Kasumi-1 (cell line): ENCODE measurements at regions not wholly inside any gene's neighbourhood (a gene's known extent, or its start where the extent isn't known, plus 50 kb on each side); places are given as distances from the start of the nearest gene placed in this dataset.
"Not testable (repeated sequence)": the region's sequence is repeated elsewhere in the genome, so short reads cannot be mapped to it uniquely, and the experiment has no call there.

Experiments used
- DNase-seq, 2 experiments: peaks; one replicate each; lab custom pipeline; 2025; lab: John Stamatoyannopoulos, UW

DNA sequence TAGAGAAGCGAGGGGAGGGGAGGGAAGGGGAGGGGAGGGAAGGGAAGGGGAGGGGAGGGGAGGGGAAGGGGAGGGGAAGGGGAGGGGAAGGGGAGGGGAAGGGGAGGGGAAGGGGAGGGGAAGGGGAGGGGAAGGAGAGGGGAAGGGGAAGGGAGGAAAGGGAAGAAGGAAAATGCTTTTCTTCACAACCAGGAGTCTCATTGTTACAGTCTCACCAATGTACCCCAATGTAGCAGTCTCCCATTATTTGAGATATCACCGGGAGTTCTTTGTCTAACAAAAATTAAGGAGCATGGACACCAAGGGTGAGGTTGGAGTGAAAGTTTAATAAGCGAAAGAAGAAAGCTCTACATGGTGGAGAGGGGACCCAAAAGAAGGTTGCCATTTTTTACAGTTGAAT is 1148.0 kb upstream of the ACVR2A start:
- DNase-seq = not testable (repeated sequence)

DNA sequence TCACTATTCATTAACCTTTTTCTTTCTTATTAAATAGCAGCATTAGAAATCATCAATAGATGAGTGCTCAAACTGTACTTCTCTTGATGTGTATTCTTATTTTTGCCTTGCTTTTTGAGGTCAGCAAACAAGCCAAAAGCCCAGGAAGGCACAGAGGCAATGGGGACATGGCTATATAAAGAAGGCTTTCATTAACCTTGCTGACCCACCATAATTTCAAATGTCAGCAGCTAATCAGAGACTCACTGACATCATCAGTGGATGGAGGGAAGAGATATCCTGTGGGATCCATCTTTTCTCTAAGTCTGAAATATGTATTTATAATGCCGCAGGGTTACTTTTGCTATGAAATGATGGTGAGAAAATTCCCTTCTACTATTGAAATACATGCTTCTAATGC is 1162.8 kb upstream of the ACVR2A start:
- DNase-seq = no peak

DNA sequence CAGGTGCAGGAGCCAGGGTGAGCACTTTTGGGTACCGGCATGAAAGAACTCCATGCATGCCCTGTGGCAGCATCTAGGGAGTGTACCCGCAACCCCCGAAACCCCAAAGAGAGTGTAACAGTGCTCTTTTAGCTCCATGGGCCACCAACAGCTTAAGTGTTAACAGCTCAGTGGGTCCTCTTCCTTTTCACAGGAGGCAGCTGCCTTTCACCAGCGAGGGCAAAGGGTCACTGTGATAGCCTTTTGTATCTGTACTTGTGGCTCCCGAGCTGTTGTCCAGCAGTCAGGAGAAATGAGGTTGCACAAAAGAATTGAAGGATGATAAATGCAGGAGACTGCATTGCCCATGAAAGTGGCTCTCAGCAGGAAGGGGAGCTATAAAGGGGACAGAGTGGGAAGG is 1166.3 kb upstream of the ACVR2A start:
- DNase-seq = no peak

DNA sequence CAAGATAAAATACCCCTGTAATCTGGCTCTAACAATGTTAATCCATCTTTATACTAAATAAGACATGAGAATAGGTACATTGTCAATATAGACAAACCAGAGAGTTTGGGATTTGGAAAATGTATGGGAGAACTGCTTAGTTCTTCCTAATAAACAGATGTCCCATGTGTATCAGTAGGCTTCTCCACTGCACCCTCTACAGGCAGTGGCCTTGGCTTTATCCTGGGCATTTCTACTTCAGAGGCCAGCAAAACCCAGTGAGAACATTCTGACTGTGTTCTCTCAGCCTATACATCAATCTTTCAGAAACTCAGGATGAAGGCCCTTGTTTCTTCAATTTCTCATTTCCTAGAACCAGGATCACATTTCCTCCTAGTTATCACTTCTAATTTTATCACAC is 1167.5 kb upstream of the ACVR2A start:
- DNase-seq = no peak

DNA sequence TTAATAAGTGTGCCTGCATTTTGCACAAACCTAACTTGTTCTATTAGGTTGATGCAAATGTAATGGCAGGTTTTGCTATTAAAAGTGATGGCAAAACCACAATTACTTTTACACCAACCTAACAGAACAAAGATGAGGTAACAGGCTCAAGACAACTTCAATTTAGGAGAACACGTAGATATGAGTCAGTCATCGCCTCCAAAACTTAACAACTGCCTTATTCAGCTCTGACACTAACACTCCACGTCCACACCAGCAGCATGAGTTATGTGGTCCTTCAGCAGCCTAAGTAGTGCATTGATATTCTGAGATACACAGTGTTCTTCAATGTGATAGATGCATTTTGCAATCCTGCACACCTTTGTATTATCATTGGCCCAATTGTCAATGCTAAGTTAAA is 1175.1 kb upstream of the ACVR2A start:
- no peak for DNase-seq

DNA sequence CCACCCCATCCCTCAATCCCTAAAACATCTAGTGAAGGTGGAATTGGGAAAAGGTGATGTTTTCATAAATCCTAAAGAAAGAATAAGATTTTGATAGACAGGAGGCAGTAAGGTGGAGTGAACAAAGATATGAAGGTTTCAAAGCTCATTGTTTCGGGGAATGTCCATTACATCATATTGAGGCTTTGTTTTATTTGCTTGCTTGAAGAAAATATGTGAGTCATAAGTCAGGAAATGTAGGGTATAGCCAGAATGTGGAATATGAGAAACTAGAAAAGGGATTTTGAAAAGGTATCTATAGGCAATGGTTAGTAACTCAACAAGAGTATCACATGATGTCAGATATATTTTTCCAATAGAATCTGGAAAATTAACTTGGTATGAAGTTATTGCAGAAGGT is 1178.5 kb upstream of the ACVR2A start:
- no peak for DNase-seq

DNA sequence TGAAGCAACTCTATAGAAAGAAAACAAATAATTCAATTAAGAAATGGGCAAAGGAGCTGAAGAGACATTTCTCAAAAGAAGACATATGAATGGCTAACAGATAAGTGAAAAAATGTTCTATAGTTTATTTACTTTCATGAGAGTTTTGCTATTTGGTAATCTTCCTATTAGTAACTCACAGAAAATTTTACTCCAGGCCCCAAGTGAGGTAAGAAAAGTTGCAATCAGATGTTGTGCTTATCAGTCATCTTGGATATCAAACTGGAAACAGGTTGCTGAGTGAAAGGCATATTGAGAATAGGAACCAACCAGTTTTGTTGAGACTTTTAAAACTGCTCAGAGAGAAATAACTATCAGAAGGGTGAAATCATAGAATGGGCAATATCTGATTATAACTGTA is 1179.0 kb upstream of the ACVR2A start:
- DNase-seq = no peak

DNA sequence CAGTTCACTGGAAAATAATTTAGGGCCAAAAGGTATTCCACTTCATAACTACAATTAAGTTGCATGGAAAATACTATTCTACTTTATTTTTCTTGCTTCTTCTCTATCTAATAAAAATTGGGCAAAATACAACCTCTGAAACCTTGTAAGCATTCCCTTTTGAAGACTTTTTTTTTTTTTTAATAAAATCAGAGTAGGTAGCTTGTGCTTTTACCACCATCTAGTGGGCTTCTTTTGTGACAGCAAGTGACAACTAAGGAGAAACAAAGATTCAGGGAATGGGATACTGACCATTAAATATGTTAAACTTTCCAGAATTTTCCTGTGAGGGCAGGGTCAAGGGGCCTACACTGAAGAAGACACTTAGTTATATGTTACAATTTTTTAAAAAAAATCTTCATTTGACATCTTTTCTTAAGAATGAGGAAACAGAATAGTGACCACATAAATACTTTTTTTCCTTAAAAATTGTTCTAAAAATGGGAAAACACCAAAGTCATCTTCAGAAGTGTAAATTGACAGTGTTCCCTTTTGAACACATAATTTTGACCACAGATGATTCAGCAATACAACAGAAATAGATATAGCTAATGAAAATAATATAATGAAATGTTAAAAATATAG is 1183.2 kb upstream of the ACVR2A start:
- peak; percentile 66 to 77 for DNase-seq

DNA sequence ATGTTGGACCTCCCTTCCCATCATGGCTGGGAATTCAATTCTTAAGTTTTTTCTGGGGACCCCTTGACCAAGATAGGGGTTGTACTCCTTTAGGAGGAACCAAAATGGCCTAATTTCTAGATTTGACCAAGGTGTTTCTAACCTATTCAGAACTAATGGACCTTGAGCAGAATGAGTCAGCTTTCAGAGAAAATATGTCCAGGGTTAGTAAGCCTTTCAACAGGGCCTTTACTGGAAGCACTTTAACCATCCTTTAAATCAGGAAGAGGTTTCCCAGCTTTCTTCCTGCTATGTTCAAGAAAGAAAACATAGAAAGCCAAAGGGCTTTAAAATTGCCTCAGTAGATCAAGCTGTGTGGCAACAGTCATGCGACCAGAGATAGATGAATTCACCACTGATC is 1184.9 kb upstream of the ACVR2A start:
- no peak for DNase-seq

DNA sequence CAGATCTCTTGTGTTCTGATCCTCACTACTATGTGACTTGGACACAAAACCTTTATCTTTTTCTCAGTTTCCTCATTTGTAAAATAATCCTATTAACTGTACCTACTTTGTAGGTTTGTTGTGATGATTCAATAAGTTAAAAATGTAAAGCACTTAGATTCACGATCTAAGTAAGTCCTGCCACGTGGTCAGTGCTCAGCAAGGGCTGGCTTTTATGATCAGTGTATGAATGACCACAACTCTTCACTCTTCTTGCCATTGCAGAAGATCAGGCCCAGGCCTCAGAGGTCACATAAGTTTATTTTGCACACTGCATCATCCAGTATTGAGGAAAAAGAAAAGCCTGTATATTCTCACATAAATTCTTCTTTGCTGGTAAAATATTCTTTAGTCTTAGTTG is 1192.5 kb upstream of the ACVR2A start:
- no peak for DNase-seq

DNA sequence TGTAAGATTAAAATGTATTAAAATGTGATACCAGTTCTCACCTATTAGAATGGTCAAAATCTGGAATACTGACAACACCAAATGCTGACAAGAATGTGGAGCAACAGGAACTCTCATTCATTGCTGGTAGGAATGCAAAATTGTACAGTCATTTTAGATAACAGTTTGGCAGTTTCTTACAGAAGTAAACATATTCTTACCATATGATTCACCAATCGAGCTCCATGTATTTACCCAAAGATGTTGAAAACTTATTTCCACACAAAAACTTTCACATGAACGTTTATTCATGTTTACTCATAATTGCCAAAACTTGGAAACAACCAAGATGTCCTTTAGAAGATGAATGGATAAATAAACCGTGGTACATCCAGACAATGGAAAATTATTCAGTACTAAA is 1193.5 kb upstream of the ACVR2A start:
- no peak for DNase-seq

DNA sequence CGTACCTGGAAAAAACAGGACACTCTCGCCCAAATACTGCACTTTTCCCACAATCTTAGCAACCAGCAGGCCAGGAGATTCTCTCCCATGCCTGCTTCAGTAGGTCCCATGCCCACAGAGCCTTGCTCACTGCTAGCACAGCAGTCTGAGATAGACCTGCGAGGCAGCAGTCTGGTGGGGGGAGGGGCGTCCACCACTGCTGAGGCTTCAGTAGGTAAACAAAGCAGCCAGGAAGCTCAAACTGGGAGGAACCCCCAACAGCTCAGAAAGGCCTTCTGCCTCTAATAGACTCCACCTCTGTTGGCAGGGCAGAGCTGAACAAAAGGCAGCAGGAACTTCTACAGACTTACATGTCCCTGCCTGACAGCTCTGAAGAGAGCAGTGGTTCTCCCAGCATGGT is 1202.8 kb upstream of the ACVR2A start:
- no peak for DNase-seq

DNA sequence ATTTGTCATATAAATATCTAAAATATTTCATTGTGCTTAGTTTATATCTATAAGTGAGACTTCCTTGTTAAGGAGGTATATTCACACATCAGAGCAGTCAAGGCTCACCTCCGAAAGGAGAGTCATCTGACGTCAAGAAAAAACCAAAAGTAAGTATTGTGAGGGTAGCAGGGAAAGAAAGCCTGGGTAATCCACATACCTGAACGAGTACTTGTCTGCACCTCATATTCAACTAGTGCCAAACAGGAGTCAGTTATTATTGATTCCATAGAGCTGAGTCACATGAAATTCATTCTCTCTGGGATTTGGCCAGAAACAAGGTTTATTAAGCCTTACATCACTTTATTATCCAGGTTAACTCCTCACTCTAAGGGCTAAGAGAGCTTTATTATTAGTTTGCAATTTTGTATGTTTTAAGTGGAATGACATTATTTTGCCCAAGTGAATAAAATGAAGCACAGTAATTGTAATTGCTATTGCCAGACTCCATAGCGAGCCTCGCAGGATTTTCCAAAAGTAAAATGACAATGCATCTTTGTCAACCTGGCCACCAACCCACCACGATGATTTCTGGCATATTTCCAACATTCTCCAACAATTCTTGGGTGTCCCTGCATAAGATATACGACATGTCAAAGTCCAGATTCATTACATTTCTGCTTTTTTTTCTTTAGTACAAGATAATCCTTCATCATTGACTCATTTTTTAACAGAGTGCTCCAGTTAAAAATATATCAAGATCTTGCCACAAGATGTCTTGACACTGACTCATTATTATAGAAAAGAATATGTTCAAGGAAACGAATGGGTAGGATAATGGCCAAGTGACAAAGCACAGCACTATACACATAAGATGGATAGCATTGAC is 1210.4 kb upstream of the ACVR2A start:
- DNase-seq = no peak

DNA sequence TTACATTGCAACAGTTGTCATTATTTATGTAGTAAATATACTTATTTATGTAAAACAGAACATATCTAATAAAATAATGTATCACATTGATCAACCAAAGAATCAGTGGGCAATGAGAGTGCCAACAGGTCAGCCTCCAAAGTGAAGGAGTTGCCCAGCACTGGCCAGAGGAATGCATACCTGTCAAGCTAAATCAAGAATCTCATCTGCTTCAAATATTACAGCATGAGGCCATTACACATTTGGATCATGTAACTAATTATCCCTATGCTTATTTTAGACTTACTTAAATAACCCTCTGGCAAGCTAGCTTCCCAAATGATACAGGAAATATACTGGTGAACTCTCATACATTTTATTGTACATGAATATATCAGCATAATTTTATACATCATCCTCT is 1211.7 kb upstream of the ACVR2A start:
- DNase-seq = no peak

DNA sequence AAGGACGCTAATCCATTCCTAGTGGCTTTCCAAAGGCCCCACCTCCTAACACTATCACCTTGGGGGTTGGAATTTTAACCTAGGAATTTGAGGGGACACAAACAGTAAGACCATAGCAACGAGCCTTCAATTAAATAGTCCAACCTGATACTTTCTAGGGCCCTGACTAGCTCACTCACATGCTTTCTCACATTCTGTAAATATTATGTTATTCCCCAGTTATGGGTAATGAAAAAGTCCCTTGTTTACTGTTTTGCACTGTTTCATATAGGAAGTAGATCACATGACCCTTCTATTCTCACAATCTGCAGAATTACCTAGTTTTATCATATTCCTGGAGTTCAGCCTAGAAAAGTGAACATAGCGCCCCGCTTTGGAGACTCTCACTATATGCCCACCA is 1212.1 kb upstream of the ACVR2A start:
- DNase-seq = no peak

DNA sequence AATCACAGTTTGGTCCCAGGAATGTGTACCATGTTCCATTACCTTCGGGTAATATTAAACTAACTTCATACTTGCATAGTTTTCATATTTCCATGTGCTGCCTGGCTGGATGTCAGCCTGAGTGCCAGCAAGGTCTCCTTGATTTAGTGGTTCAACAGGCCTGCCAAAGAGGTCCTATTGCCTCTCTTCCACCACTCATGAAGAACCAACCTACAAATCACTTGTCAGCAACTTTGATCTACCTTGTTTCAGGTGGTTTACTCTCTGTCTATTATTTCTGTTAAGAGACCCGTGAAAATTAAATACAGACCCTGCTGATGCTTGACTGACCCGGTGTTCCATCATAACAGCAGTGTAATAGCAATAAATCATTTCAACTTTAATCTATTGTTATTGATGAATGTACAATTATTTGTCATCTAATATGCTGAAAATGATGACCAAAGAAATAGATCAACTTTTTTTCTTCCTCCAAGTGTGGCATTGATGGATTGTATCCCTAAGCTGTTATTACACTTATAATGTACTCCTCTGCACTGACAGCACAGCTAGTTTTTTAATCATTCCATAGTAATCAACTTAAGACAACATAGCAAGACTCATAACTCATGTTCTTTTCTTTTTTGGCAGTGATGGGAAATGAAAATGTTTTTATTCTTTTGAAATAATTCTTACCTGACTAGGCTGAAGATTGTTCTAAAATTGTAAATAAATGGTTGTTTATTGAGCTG is 1220.2 kb upstream of the ACVR2A start:
- no peak for DNase-seq

DNA sequence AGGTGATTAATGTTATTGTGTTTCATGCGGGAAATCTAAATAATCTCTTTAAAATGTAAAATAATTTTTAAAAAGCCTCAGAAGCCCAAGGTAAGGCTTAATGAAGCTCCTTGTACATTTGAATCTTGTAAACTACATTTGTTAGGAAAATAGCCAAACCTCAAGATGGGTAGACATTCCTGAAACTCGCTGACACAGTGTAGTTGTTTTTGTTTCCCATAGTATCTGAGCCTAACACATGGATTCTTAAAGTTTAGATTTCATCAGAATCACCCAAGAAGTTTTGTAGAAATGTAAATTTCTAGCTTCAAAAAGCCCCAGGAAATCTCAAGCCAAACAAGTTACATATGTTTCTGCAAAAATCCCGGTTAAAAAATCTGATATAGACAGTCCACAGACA is 1221.1 kb upstream of the ACVR2A start:
- DNase-seq = no peak

DNA sequence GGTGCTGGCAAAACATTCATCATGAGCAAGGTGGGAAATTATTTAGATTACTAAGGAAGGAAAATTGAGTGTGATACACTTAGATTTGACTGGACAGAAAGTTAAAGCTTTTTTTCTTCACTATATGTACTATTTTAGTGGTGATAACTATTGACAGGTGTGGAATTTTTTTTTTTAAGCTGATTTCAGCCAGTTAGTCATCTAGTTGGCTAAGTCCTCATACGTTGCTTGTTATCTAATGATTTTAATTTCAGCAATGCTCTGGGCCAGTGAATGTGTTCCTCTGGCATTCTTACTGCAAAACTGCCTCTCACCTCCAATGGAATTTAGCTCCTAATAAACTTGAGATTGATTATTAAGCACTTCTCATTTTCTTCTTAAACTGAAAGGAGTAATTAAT is 1223.2 kb upstream of the ACVR2A start:
- no peak for DNase-seq

DNA sequence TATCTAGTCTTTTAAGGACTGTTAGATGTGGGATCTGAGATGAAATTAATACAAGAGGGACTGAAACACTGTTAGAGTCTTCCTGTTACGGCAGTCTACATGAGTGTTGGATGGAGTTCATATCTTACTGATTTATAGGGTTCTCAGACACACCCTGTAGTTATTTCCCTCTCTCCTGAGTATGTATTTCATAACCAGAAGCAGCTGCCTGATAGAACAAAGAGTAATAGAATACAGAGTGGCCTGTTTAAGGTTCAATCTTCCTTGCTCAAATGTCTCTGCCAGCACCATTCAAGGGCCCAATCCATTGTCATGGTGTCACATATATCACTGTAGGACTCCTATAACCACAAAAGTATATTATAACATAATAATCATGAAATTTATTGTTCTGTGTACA is 1229.1 kb upstream of the ACVR2A start:
- no peak for DNase-seq

DNA sequence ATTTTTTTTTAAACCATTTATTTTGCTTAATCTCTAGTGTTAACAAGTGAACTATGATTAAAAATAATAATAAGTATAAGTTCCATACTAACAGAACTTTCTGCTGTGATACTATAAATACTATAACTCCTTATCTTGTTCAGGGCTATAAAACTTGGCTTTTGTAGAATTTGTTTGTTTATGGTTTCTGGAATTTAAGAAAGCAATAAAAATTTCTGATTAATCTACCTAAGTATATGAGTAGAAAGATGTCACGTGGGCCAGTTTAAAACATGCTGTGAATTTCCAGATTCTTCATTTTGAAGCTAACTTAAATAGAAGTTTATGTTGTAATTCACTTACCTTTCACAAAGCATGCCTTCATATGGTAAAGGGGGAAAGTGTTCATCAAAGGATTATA is 1236.3 kb upstream of the ACVR2A start:
- no peak for DNase-seq

DNA sequence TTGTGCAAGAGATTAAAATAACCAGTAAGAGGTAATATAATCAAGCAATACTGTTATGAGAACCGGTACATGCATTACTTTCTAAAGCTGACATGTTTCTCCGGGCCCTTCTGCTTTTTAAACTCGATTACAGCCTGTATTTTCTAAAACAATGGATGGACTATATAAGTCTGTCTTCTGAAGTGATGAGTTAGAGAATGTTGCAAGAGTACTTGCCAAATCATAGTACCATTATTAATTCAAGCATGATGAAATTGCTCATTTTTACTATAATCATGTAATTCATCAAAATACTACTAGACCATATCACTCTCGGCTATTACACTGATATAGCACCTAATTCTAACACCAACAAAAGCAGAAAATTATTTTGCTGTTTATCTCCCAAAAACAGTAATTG is 1240.3 kb upstream of the ACVR2A start:
- DNase-seq = no peak

DNA sequence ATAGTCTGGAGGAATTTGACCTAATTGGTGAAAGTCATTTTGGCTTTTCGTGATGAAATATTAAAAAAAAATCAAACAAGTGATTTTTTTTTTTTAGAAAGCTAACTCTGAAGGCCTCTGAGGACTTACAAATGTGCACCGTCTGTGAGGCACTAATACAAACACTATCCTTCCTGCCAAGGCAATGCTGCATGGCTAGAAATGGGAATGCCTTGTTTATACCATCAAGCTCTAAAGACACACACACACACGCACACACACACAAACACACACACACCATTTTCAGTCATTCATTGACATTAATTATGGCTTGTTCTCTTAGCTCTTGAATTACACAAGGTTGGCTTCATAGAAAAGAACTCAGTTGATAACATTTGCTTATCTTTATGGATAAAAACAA is 1242.0 kb upstream of the ACVR2A start:
- DNase-seq = no peak

DNA sequence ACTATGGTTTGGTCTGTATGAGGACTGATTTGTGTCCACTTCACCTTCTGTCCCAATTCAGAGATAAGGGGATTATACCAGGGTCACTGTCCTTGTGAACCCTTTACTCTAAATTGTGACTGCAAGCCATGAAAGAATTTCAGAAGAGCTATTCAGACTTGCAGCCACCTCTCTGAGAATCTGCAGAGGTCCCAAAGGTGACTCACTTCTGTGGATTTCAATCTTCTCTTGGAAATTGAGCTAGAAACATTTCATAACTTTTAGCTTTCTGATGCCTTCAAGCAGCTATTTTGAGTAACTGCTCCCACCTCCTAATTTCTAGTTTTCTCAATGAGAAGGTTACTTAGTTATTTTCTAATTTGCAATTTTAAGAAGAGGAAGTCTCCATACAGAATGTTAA is 1242.4 kb upstream of the ACVR2A start:
- no peak for DNase-seq
